Naive B cell (primary cell): ENCODE measurements at regions not wholly inside any gene's neighbourhood (a gene's known extent, or its start where the extent isn't known, plus 50 kb on each side); places are given as distances from the start of the nearest gene placed in this dataset.

Experiments
- ATAC-seq, 2 donors: fragments of 150-1000 bp; cut with Tn5 transposase; 2 replicates each; pipeline ENCODE4 v1.10.0; 2021; ENCODE audit warnings: low read depth in 2 of 2, mild to moderate bottlenecking in 2 of 2, moderate library complexity in 2 of 2
- DNase-seq: peaks from one replicate; pipeline ENCODE4 v3.0.0; 2022
- H3K27ac Mint-ChIP-seq, 6 donors: one replicate each; pipeline ENCODE4 v1.8.0; 2020 to 2022; ENCODE audit warnings: mild to moderate bottlenecking in 6 of 6, mixed read lengths in 6 of 6, moderate library complexity in 5 of 6, inconsistent platforms in 2 of 6
- H3K27me3 Mint-ChIP-seq, 3 donors: one replicate each; pipeline ENCODE4 v1.8.0; 2021 to 2022; ENCODE audit warnings: mixed read lengths in 3 of 3, mild to moderate bottlenecking in 1 of 3
- H3K36me3 Mint-ChIP-seq, 2 donors: one replicate each; pipeline ENCODE4 v1.8.0; 2020 to 2022; ENCODE audit warnings: mixed read lengths in 2 of 2, inconsistent platforms in 1 of 2, mild to moderate bottlenecking in 1 of 2
- H3K4me1 Mint-ChIP-seq, 3 donors: one replicate each; pipeline ENCODE4 v1.8.0; 2020 to 2022; ENCODE audit warnings: mixed read lengths in 3 of 3, inconsistent platforms in 1 of 3, mild to moderate bottlenecking in 1 of 3, moderate library complexity in 1 of 3
- H3K4me3 Mint-ChIP-seq, 8 donors: one replicate each; pipeline ENCODE4 v1.8.0; 2020 to 2022; ENCODE audit warnings: mild to moderate bottlenecking in 8 of 8, mixed read lengths in 8 of 8, moderate library complexity in 8 of 8, inconsistent platforms in 2 of 8
- H3K9me3 Mint-ChIP-seq, 7 donors: one replicate each; pipeline ENCODE4 v1.8.0; 2020 to 2022; ENCODE audit warnings: mixed read lengths in 7 of 7, mild to moderate bottlenecking in 5 of 7, inconsistent platforms in 2 of 7, moderate library complexity in 1 of 7

- H3K4me1 Mint-ChIP-seq: no peaks in the 10 kb centered on the region
- no peak overlapping the region for H3K4me3 Mint-ChIP-seq
- DNase-seq (no peak), ATAC-seq (no peak)
- H3K36me3 Mint-ChIP-seq: no peaks in the 10 kb centered on the region
- no peak overlapping the region for H3K27ac Mint-ChIP-seq
- H3K9me3 Mint-ChIP-seq: peaks cover 0 to 3% (median 0%) of the 10 kb centered on the region in 7 donors
- no peaks in the 10 kb centered on the region for H3K27me3 Mint-ChIP-seq
Measured at GRCh38 chr3:80006315-80006714, 238.5 kb upstream of the ROBO1 start.

DNA sequence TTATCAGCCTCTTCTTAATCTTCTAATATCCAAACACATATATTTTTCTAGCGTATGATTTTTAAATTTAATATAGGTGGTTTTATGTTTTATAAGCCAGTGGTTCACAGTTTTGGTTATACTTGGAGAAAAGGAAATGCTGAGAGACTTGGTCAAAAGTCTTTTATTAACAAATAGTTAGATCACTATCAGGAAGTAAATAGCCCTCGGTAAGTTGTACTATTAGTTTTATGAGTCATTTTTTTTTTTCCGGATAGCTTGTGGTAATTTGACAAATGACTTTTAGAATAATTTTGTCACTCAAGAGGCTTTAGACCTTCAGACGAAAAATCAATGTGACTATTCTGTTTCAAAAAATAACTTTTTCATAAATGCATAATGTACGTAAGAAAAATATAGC is 232.2 kb upstream of the ROBO1 start:
- ATAC-seq: no peak
- no peak for DNase-seq
- Mint-ChIP-seq H3K9me3 (peaks cover 0 to 6% (median 0%) of the 10 kb centered on the region in 7 donors), H3K27me3 (no peaks in the 10 kb centered on the region), H3K36me3 (no peaks in the 10 kb centered on the region), H3K4me1 (no peaks in the 10 kb centered on the region), H3K27ac (no peak overlapping the region), H3K4me3 (no peak overlapping the region)

GRCh38 chr3:79994397-79994796 is 226.6 kb upstream of the ROBO1 start:
- Mint-ChIP-seq H3K9me3 (peaks cover 0 to 19% (median 1%) of the 10 kb centered on the region in 7 donors), H3K27ac (no peak overlapping the region)

DNA sequence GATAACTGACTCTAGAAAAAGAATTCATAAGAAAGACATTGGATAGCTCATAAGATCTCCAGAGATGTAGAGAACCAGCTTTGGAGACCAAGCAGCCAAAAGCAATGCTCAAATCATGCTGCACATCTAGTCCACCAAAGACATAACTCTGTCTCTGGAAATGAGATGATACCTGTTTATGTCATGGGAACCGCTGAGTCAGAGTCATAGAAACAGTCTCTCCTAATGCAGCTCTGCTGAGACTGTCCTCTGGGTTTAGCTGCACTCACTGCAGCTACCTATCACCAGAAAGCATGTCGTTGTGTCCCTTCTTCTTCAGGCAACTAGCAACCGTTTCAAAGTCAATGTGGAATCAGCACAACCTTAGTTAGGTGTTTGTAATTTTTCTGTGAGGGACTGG is 218.5 kb upstream of the ROBO1 start:
- Mint-ChIP-seq H3K27me3 (no peaks in the 10 kb centered on the region), H3K27ac (no peak overlapping the region), H3K4me3 (no peak overlapping the region), H3K9me3 (peaks cover 0 to 18% (median 7%) of the 10 kb centered on the region in 7 donors), H3K36me3 (no peaks in the 10 kb centered on the region), H3K4me1 (no peaks in the 10 kb centered on the region)
- DNase-seq: no peak
- ATAC-seq: no peak

More at GRCh38 chr3:79994397-79994796, 226.6 kb upstream of the ROBO1 start:
- ATAC-seq (no peak), DNase-seq (no peak)
- H3K27me3 Mint-ChIP-seq: no peaks in the 10 kb centered on the region
- no peaks in the 10 kb centered on the region for H3K4me1 Mint-ChIP-seq
- no peaks in the 10 kb centered on the region for H3K36me3 Mint-ChIP-seq
- H3K4me3 Mint-ChIP-seq: no peak overlapping the region

GRCh38 chr3:79985816-79986215 is 218.0 kb upstream of the ROBO1 start:
- no peaks in the 10 kb centered on the region for H3K4me1 Mint-ChIP-seq
- no peaks in the 10 kb centered on the region for H3K36me3 Mint-ChIP-seq
- DNase-seq (no peak), ATAC-seq (no peak)
- H3K27ac Mint-ChIP-seq: no peak overlapping the region
- H3K27me3 Mint-ChIP-seq: no peaks in the 10 kb centered on the region
- H3K9me3 Mint-ChIP-seq: peaks cover 0 to 18% (median 7%) of the 10 kb centered on the region in 7 donors
- no peak overlapping the region for H3K4me3 Mint-ChIP-seq

GRCh38 chr3:79983118-79983517 is 215.3 kb upstream of the ROBO1 start:
- Mint-ChIP-seq H3K36me3 (no peaks in the 10 kb centered on the region), H3K4me3 (no peak overlapping the region), H3K9me3 (peaks cover 0 to 21% (median 4%) of the 10 kb centered on the region in 7 donors), H3K27ac (no peak overlapping the region), H3K27me3 (no peaks in the 10 kb centered on the region), H3K4me1 (no peaks in the 10 kb centered on the region)
- ATAC-seq (no peak), DNase-seq (no peak)

GRCh38 chr3:79979990-79980389 is 212.2 kb upstream of the ROBO1 start:
- ATAC-seq: no peak
- no peaks in the 10 kb centered on the region for H3K36me3 Mint-ChIP-seq
- H3K27me3 Mint-ChIP-seq: no peaks in the 10 kb centered on the region
- H3K9me3 Mint-ChIP-seq: peaks cover 0 to 24% (median 7%) of the 10 kb centered on the region in 7 donors
- no peak overlapping the region for H3K4me3 Mint-ChIP-seq
- no peak overlapping the region for H3K27ac Mint-ChIP-seq
- no peaks in the 10 kb centered on the region for H3K4me1 Mint-ChIP-seq
- no peak for DNase-seq

- Mint-ChIP-seq H3K4me1 (no peaks in the 10 kb centered on the region), H3K4me3 (no peak overlapping the region), H3K9me3 (peaks cover 0 to 15% (median 7%) of the 10 kb centered on the region in 7 donors), H3K27ac (no peak overlapping the region), H3K36me3 (no peaks in the 10 kb centered on the region), H3K27me3 (no peaks in the 10 kb centered on the region)
- ATAC-seq (no peak), DNase-seq (no peak)
Measured at GRCh38 chr3:79976466-79976865, 208.7 kb upstream of the ROBO1 start.

DNA sequence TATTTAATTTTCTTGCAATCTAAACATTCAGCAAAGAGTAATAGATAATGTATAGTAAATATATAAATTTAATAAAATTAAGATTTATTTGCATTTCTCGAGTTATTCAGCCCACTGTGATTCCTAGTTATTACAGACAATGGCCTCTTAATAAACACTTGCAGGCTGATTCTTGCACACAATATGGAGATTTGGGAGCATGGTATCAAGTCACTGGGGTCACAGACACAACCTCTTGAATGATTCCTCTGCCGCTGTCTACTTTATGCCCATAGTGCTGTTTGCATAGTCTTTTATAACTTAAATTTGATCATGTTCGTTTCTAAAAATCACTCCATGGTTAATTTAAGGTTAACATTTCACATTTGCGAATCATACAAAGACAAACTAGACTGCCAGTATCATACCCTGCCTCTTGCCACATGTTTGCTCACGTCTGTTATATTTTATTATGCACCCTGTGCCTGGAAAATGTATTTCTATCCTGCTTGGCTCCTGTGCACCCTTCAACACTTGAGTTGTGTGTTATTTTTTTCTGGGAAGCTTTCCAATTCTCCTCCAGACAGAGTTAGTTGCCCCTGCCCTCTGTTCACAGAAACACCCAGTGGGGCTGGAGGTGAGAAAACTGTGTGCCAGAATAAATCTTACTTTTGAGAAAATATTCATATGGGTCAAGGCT is 206.3 kb upstream of the ROBO1 start:
- Mint-ChIP-seq H3K27me3 (no peaks in the 10 kb centered on the region), H3K27ac (no peak overlapping the region), H3K36me3 (no peaks in the 10 kb centered on the region), H3K9me3 (peaks cover 0 to 12% (median 7%) of the 10 kb centered on the region in 7 donors), H3K4me3 (no peak overlapping the region), H3K4me1 (no peaks in the 10 kb centered on the region)
- ATAC-seq: no peak
- no peak for DNase-seq

DNA sequence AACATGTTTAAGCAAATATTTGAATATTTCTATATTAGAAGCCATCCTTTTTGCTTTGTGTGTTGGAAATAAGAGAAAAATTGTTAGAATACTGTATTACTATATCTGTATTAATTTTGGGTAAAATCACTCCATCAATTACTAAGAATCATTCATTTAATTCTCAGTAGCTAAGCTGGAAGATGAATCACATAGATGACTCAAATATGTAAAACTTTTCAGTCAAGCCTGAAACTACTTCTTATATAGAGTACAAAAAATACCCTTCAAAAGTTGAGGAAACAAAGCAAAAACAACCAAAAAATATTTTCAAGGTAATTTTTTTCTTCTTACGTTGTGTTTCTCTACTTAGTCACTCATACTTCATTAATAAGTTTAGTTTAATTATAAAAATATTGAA is 205.7 kb upstream of the ROBO1 start:
- no peak for DNase-seq
- H3K4me1 Mint-ChIP-seq: no peaks in the 10 kb centered on the region
- no peak overlapping the region for H3K4me3 Mint-ChIP-seq
- H3K9me3 Mint-ChIP-seq: peaks cover 0 to 11% (median 7%) of the 10 kb centered on the region in 7 donors
- H3K36me3 Mint-ChIP-seq: no peaks in the 10 kb centered on the region
- ATAC-seq: no peak
- H3K27me3 Mint-ChIP-seq: no peaks in the 10 kb centered on the region
- no peak overlapping the region for H3K27ac Mint-ChIP-seq

DNA sequence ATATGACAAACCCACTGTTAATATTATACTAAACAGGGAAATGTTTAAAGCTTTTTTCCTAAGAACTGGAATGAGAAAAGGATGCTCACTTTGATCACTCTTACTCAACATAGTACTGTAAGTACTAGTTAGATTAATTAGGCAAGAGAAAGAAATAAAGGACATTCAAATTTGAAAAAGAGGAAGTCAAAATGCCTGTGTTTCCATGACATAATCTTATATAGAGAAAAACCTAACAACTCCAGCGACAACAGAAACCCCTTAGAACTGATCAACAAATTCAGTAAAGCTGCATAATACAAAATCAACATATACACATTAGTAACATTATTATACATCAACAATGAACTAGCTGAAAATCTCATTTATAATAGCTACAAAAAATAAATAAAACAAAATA is 200.6 kb upstream of the ROBO1 start:
- Mint-ChIP-seq H3K27ac (no peak overlapping the region), H3K9me3 (peaks cover 0 to 18% (median 5%) of the 10 kb centered on the region in 7 donors), H3K36me3 (no peaks in the 10 kb centered on the region), H3K4me1 (no peaks in the 10 kb centered on the region), H3K4me3 (no peak overlapping the region), H3K27me3 (no peaks in the 10 kb centered on the region)
- no peak for ATAC-seq
- no peak for DNase-seq

DNA sequence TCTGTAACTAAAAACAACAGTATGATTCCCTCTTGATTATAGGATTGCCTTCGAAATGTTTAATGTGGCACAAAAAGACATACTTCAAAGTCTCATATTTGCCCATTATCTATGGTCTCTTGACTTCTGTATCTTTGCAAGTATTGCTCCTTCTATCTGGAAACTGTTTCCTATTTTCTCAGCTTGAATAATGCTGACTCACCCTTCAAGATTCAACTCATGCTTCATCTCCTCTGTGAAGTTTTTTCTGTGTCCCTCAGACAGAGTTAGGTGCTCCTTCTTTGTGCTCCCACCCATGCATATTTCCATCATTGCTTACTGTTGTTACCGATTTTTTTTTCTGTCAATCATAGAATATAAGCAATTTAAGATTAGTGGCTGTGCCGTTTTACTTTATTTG is 192.8 kb upstream of the ROBO1 start:
- H3K9me3 Mint-ChIP-seq: peaks cover 0 to 26% (median 6%) of the 10 kb centered on the region in 7 donors
- ATAC-seq (no peak), DNase-seq (no peak)
- no peaks in the 10 kb centered on the region for H3K4me1 Mint-ChIP-seq
- H3K36me3 Mint-ChIP-seq: no peaks in the 10 kb centered on the region
- no peaks in the 10 kb centered on the region for H3K27me3 Mint-ChIP-seq
- no peak overlapping the region for H3K4me3 Mint-ChIP-seq
- H3K27ac Mint-ChIP-seq: no peak overlapping the region

- Mint-ChIP-seq H3K36me3 (no peaks in the 10 kb centered on the region), H3K4me1 (no peaks in the 10 kb centered on the region), H3K27ac (no peak overlapping the region), H3K9me3 (peaks cover 0 to 11% (median 3%) of the 10 kb centered on the region in 7 donors), H3K4me3 (no peak overlapping the region), H3K27me3 (no peaks in the 10 kb centered on the region)
- no peak for ATAC-seq
- DNase-seq: no peak
Measured at GRCh38 chr3:79957066-79957465, 189.3 kb upstream of the ROBO1 start.

DNA sequence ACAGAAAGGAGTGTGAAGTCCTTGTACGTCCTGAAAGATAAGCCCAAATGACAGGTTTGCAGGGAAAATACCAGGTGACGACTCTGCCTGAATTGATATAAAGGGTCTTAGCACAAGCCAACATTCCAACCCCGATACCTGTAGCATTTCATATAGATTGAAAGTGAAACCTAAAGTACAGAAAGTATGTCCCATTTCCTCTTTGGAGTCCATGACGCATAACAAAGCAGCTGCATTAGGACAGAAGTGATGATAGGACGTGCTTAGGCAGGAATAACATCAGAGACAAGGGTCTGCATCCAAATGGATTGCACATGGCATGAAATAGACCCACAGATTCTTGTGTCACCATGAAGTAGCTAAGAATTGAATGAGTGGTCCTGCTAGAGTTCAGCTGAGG is 187.0 kb upstream of the ROBO1 start:
- Mint-ChIP-seq H3K4me1 (no peaks in the 10 kb centered on the region), H3K4me3 (no peak overlapping the region), H3K36me3 (no peaks in the 10 kb centered on the region), H3K27me3 (no peaks in the 10 kb centered on the region), H3K9me3 (peaks cover 0 to 11% (median 3%) of the 10 kb centered on the region in 7 donors), H3K27ac (no peak overlapping the region)
- ATAC-seq (no peak), DNase-seq (no peak)
